HAP-1 (cell line): ENCODE measurements at regions not wholly inside any gene's neighbourhood (a gene's known extent, or its start where the extent isn't known, plus 50 kb on each side); places are given as distances from the start of the nearest gene placed in this dataset.
"Not testable (repeated sequence)": the region's sequence is repeated elsewhere in the genome, so short reads cannot be mapped to it uniquely, and the experiment has no call there.

ENCODE experiments used
- DNase-seq, 2 experiments: peaks; one replicate each; pipeline ENCODE4 v3.0.0-alpha.2; 2016 to 2020; ENCODE audit warnings: low spot score in 2 of 2
- H3K27me3 ChIP-seq: fragments of 250-450 bp; sonication (Bioruptor Pico); 2 replicates; pipeline ENCODE4 v1.5.1; 2020; ENCODE audit warnings: low read depth, mild to moderate bottlenecking, moderate library complexity
- H3K36me3 ChIP-seq: fragments of 250-450 bp; sonication (Bioruptor Pico); replicated peaks from 2 replicates; pipeline ENCODE4 v1.5.1; 2020; ENCODE audit warnings: mild to moderate bottlenecking
- H3K4me1 ChIP-seq: fragments of 250-450 bp; sonication (Bioruptor Pico); 2 replicates; pipeline ENCODE4 v1.5.1; 2020; ENCODE audit warnings: mild to moderate bottlenecking
- H3K4me3 ChIP-seq: fragments of 250-450 bp; sonication (Bioruptor Pico); 2 replicates; pipeline ENCODE4 v1.5.1; 2020; ENCODE audit warnings: mild to moderate bottlenecking, moderate library complexity
- H3K9me3 ChIP-seq: fragments of 250-450 bp; sonication (Bioruptor Pico); 2 replicates; pipeline ENCODE4 v1.5.1; 2020; ENCODE audit warnings: mild to moderate bottlenecking, moderate library complexity
- in situ Hi-C: fragments of 300-500 bp; cut with MboI; formaldehyde crosslinking; loops from 3 replicates; pipeline ENCODE4 v1.14.3; 2020; ENCODE audit warnings: low sequenced_read_pairs, inconsistent platforms, mixed read lengths

- H3K4me3 ChIP-seq, H3K36me3 ChIP-seq, in situ Hi-C loops, H3K4me1 ChIP-seq, H3K27me3 ChIP-seq, H3K9me3 ChIP-seq, DNase-seq: not testable (repeated sequence)
Measured at GRCh38 chr7:106713452-106713851, 52.5 kb upstream of the CCDC71L start.

- H3K4me1 ChIP-seq, H3K36me3 ChIP-seq, H3K4me3 ChIP-seq, H3K9me3 ChIP-seq, DNase-seq, H3K27me3 ChIP-seq, in situ Hi-C loops: not testable (repeated sequence)
Measured at GRCh38 chr7:106714590-106715442, 53.9 kb upstream of the CCDC71L start.

GRCh38 chr7:106715730-106716129 lies 54.8 kb upstream of the CCDC71L start:
- H3K36me3 ChIP-seq = no peaks in the 10 kb centered on the region
- peaks cover 9% of the 10 kb centered on the region for H3K4me1 ChIP-seq
- no peaks in the 10 kb centered on the region; the same call in 1 of the 2 replicates for H3K27me3 ChIP-seq
- no peaks in the 10 kb centered on the region for H3K9me3 ChIP-seq
- no peak overlapping the region for H3K4me3 ChIP-seq
- DNase-seq = no peak
- in situ Hi-C loops = no loop called here

- Histone ChIP-seq H3K4me3 (no peak overlapping the region), H3K36me3 (no peaks in the 10 kb centered on the region), H3K9me3 (no peaks in the 10 kb centered on the region), H3K27me3 (no peaks in the 10 kb centered on the region; the same call in 1 of the 2 replicates), H3K4me1 (peaks cover 9% of the 10 kb centered on the region)
- in situ Hi-C loops = no loop called here
- DNase-seq = no peak
Measured at GRCh38 chr7:106717254-106717954, 56.4 kb upstream of the CCDC71L start.

- Histone ChIP-seq H3K9me3 (no peaks in the 10 kb centered on the region), H3K4me1 (peaks cover 9% of the 10 kb centered on the region), H3K27me3 (no peaks in the 10 kb centered on the region; the same call in 1 of the 2 replicates), H3K36me3 (no peaks in the 10 kb centered on the region), H3K4me3 (no peak overlapping the region)
- DNase-seq = peak; percentile 14 to 23
- in situ Hi-C loops = no loop called here
Measured at GRCh38 chr7:106717955-106718871, 57.3 kb upstream of the CCDC71L start.

GRCh38 chr7:106720641-106721040 lies 59.7 kb upstream of the CCDC71L start:
- H3K4me1 ChIP-seq = peaks cover 9% of the 10 kb centered on the region
- no peak for DNase-seq
- no peaks in the 10 kb centered on the region for H3K9me3 ChIP-seq
- no peak overlapping the region for H3K4me3 ChIP-seq
- in situ Hi-C loops = no loop called here
- no peaks in the 10 kb centered on the region for H3K36me3 ChIP-seq
- no peaks in the 10 kb centered on the region; the same call in 1 of the 2 replicates for H3K27me3 ChIP-seq

- H3K36me3 ChIP-seq = no peaks in the 10 kb centered on the region
- in situ Hi-C loops = no loop called here
- no peaks in the 10 kb centered on the region; the same call in 1 of the 2 replicates for H3K27me3 ChIP-seq
- peaks cover 9% of the 10 kb centered on the region for H3K4me1 ChIP-seq
- no peaks in the 10 kb centered on the region for H3K9me3 ChIP-seq
- no peak overlapping the region for H3K4me3 ChIP-seq
- no peak for DNase-seq
Measured at GRCh38 chr7:106721816-106722785, 61.1 kb upstream of the CCDC71L start.

- no peaks in the 10 kb centered on the region for H3K36me3 ChIP-seq
- H3K27me3 ChIP-seq = no peaks in the 10 kb centered on the region; the same call in 1 of the 2 replicates
- in situ Hi-C loops = no loop called here
- peaks cover 2% of the 10 kb centered on the region for H3K4me1 ChIP-seq
- no peak for DNase-seq
- no peaks in the 10 kb centered on the region for H3K9me3 ChIP-seq
- H3K4me3 ChIP-seq = no peak overlapping the region
Measured at GRCh38 chr7:106723398-106723797, 62.4 kb upstream of the CCDC71L start.

- H3K9me3 ChIP-seq = no peaks in the 10 kb centered on the region
- in situ Hi-C loops = loop anchor here (25.0 kb wide), 1 partner anchor 543 kb away; no protein-coding TSS in a partner anchor
- no peak for DNase-seq
- H3K4me1 ChIP-seq = no peaks in the 10 kb centered on the region
- no peaks in the 10 kb centered on the region for H3K27me3 ChIP-seq
- H3K4me3 ChIP-seq = no peak overlapping the region
- H3K36me3 ChIP-seq = no peaks in the 10 kb centered on the region
Measured at GRCh38 chr7:106729720-106730385, 68.9 kb upstream of the CCDC71L start.

GRCh38 chr7:106731187-106731586 lies 70.2 kb upstream of the CCDC71L start:
- Histone ChIP-seq H3K4me1 (no peaks in the 10 kb centered on the region), H3K4me3 (no peak overlapping the region), H3K36me3 (no peaks in the 10 kb centered on the region), H3K9me3 (no peaks in the 10 kb centered on the region), H3K27me3 (no peaks in the 10 kb centered on the region)
- in situ Hi-C loops = loop anchor here (25.0 kb wide), 1 partner anchor 544 kb away; no protein-coding TSS in a partner anchor
- DNase-seq = no peak

- H3K27me3 ChIP-seq = no peaks in the 10 kb centered on the region
- DNase-seq = no peak
- in situ Hi-C loops = loop anchor here (25.0 kb wide), 1 partner anchor 545 kb away; no protein-coding TSS in a partner anchor
- H3K4me1 ChIP-seq = no peaks in the 10 kb centered on the region
- no peak overlapping the region for H3K4me3 ChIP-seq
- H3K9me3 ChIP-seq = no peaks in the 10 kb centered on the region
- no peaks in the 10 kb centered on the region for H3K36me3 ChIP-seq
Measured at GRCh38 chr7:106731646-106732444, 70.9 kb upstream of the CCDC71L start.
